Liver (tissue), 7 donors: ENCODE measurements at regions not wholly inside any gene's neighbourhood (a gene's known extent, or its start where the extent isn't known, plus 50 kb on each side); places are given as distances from the start of the nearest gene placed in this dataset.

ENCODE experiments used
- DNase-seq: peaks from one replicate; pipeline ENCODE4 v3.0.0-alpha.2; 2017; ENCODE audit warnings: low spot score
- H3K27ac ChIP-seq, 2 donors: one replicate each; pipeline ENCODE4 v1.7.0; 2013; ENCODE audit warnings: inconsistent platforms in 2 of 2, low read length in 2 of 2, control low read depth in 1 of 2, low read depth in 1 of 2, mild to moderate bottlenecking in 1 of 2
- H3K27me3 ChIP-seq, 4 donors: one replicate each; pipeline versions ENCODE4 v1.6.1 to v1.7.0; 2013; ENCODE audit warnings: low read length in 3 of 4, inconsistent platforms in 1 of 4, mild to moderate bottlenecking in 1 of 4, moderate library complexity in 1 of 4; ENCODE audit not compliant: control insufficient read depth in 4 of 4, insufficient read depth in 4 of 4
- H3K36me3 ChIP-seq, 4 donors: one replicate each; pipeline versions ENCODE4 v1.6.1 to v1.7.0; 2013; ENCODE audit warnings: low read length in 3 of 4, mild to moderate bottlenecking in 3 of 4, low read depth in 1 of 4, moderate library complexity in 1 of 4; ENCODE audit not compliant: control insufficient read depth in 4 of 4, insufficient read depth in 3 of 4
- H3K4me1 ChIP-seq, 4 donors: one replicate each; pipeline versions ENCODE4 v1.6.1 to v1.7.0; 2013; ENCODE audit warnings: low read length in 3 of 4, mild to moderate bottlenecking in 3 of 4, moderate library complexity in 1 of 4; ENCODE audit not compliant: control insufficient read depth in 4 of 4, insufficient read depth in 4 of 4
- H3K4me3 ChIP-seq, 3 donors: one replicate each; pipeline versions ENCODE4 v1.6.1 to v1.7.0; 2013; ENCODE audit warnings: low read length in 3 of 3, control low read depth in 1 of 3, low read depth in 1 of 3, mild to moderate bottlenecking in 1 of 3
- H3K9ac ChIP-seq, 2 donors: one replicate each; pipeline ENCODE4 v1.7.0; 2013; ENCODE audit warnings: low read length in 2 of 2, mild to moderate bottlenecking in 2 of 2, moderate library complexity in 2 of 2, control low read depth in 1 of 2, low read depth in 1 of 2
- H3K9me3 ChIP-seq, 4 donors: one replicate each; pipeline versions ENCODE4 v1.6.1 to v1.7.0; 2013; ENCODE audit warnings: low read length in 3 of 4; ENCODE audit not compliant: control insufficient read depth in 4 of 4
- EGR1 ChIP-seq, 2 donors: IDR thresholded peaks; 2 replicates each; pipeline ENCODE4 v1.6.1; 2016 to 2018; ENCODE audit warnings: antibody characterized with exemption in 2 of 2, low read depth in 2 of 2
- FOXA1 ChIP-seq: IDR thresholded peaks from 2 replicates; pipeline ENCODE4 v1.6.1; 2016; ENCODE audit warnings: antibody characterized with exemption
- FOXA2 ChIP-seq: IDR thresholded peaks from 2 replicates; pipeline ENCODE4 v1.6.1; 2016; ENCODE audit warnings: antibody characterized with exemption
- GABPA ChIP-seq, 2 donors: IDR thresholded peaks in 1 of 2; conservative IDR thresholded peaks in 1 of 2; 2 replicates each; pipeline ENCODE4 v1.6.1; 2016; ENCODE audit warnings: antibody characterized with exemption in 2 of 2, mild to moderate bottlenecking in 1 of 2, moderate library complexity in 1 of 2
- HNF4A ChIP-seq, 2 donors: conservative IDR thresholded peaks; 2 replicates each; pipeline ENCODE4 v1.6.1; 2016; ENCODE audit warnings: antibody characterized with exemption in 2 of 2, mild to moderate bottlenecking in 2 of 2
- HNF4G ChIP-seq: IDR thresholded peaks from 2 replicates; pipeline ENCODE4 v1.6.1; 2016; ENCODE audit warnings: antibody characterized with exemption
- JUND ChIP-seq, 2 donors: IDR thresholded peaks; 2 replicates each; pipeline ENCODE4 v1.6.1; 2016; ENCODE audit warnings: antibody characterized with exemption in 2 of 2
- NR2F2 ChIP-seq: IDR thresholded peaks from 2 replicates; pipeline ENCODE4 v1.6.1; 2016; ENCODE audit warnings: antibody characterized with exemption
- RAD21 ChIP-seq, 2 donors: IDR thresholded peaks; 2 replicates each; pipeline ENCODE4 v1.6.1; 2016; ENCODE audit warnings: antibody characterized with exemption in 2 of 2, mild to moderate bottlenecking in 2 of 2
- REST ChIP-seq: IDR thresholded peaks from 2 replicates; pipeline ENCODE4 v1.6.1; 2016; ENCODE audit warnings: antibody characterized with exemption, mild to moderate bottlenecking
- RXRA ChIP-seq, 2 donors: IDR thresholded peaks; 2 replicates each; pipeline ENCODE4 v1.6.1; 2017 to 2018; ENCODE audit warnings: antibody characterized with exemption in 2 of 2, mild to moderate bottlenecking in 1 of 2
- SP1 ChIP-seq: IDR thresholded peaks from 2 replicates; pipeline ENCODE4 v1.6.1; 2018; ENCODE audit warnings: antibody characterized with exemption, mild to moderate bottlenecking
- TAF1 ChIP-seq: conservative IDR thresholded peaks from 2 replicates; pipeline ENCODE4 v1.6.1; 2016; ENCODE audit warnings: antibody characterized with exemption, mild to moderate bottlenecking
- YY1 ChIP-seq: IDR thresholded peaks from 2 replicates; pipeline ENCODE4 v1.6.1; 2016; ENCODE audit warnings: antibody characterized with exemption, mild to moderate bottlenecking
- WGBS: extraction: QIAGEN DNeasy Blood & Tissue Kit; methylation state at CpG from one replicate; pipeline ENCODE4 v1.1.7; 2013; 5-methylcytosine and 5-hydroxymethylcytosine counted together
- TF ChIP-seq, protein P1 (sequence below): IDR thresholded peaks from 2 replicates; pipeline ENCODE4 v1.6.1; 2016; ENCODE audit warnings: antibody characterized with exemption
- TF ChIP-seq, protein P2 (sequence below): IDR thresholded peaks from 2 replicates; pipeline ENCODE4 v1.6.1; 2016; ENCODE audit warnings: antibody characterized with exemption
- TF ChIP-seq, protein P3 (sequence below): IDR thresholded peaks from 2 replicates; pipeline ENCODE4 v1.6.1; 2016; ENCODE audit warnings: antibody characterized with exemption
- donor health status: healthy.
- donor health status: healthy.
- donor health status: healthy.
- donor health status: healthy.

DNA sequence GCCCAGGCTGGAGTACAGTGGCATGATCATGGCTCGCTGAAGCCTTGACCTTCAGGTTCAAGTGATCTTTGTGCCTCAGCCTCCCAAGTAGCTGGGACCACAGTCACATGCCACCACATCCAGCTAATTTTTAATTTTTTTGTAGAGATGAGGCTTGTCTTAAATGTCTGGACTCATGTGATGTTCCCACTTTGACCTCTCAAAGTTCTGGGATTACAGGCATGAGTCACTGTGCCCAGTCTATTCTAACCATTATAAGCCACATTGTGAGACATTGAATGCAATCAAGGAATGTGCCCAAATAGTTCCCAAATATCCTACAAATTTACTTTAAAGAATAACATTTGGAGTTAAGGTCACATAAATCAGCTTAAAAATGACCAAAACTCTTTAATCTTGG is 130.7 kb upstream of the ARID2 start:
- no peaks in the 10 kb centered on the region for H3K9me3 ChIP-seq
- H3K27me3 ChIP-seq, result no peaks in the 10 kb centered on the region
- 93% methylated on average over 1 of the region's 1 CpG for WGBS
- no peak overlapping the region for H3K9ac ChIP-seq
- H3K4me1 ChIP-seq, result no peaks in the 10 kb centered on the region
- no peaks in the 10 kb centered on the region for H3K36me3 ChIP-seq
- no peak overlapping the region for H3K27ac ChIP-seq
- TF ChIP-seq EGR1 (IDR thresholded peaks at IDR 0.05; ENCODE audit: low read depth in 2 of 2), result no peak
- TF ChIP-seq HNF4A (conservative IDR thresholded peaks at IDR 0.05), result no peak
- TF ChIP-seq FOXA1, result no peak
- TF ChIP-seq, protein P1, sequence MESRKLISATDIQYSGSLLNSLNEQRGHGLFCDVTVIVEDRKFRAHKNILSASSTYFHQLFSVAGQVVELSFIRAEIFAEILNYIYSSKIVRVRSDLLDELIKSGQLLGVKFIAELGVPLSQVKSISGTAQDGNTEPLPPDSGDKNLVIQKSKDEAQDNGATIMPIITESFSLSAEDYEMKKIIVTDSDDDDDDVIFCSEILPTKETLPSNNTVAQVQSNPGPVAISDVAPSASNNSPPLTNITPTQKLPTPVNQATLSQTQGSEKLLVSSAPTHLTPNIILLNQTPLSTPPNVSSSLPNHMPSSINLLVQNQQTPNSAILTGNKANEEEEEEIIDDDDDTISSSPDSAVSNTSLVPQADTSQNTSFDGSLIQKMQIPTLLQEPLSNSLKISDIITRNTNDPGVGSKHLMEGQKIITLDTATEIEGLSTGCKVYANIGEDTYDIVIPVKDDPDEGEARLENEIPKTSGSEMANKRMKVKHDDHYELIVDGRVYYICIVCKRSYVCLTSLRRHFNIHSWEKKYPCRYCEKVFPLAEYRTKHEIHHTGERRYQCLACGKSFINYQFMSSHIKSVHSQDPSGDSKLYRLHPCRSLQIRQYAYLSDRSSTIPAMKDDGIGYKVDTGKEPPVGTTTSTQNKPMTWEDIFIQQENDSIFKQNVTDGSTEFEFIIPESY, result no peak
- TF ChIP-seq, protein P2, sequence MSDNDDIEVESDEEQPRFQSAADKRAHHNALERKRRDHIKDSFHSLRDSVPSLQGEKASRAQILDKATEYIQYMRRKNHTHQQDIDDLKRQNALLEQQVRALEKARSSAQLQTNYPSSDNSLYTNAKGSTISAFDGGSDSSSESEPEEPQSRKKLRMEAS, result no peak
- TF ChIP-seq NR2F2, result no peak
- TF ChIP-seq HNF4G, result no peak
- no peak for TF ChIP-seq TAF1
- TF ChIP-seq FOXA2, result no peak
- TF ChIP-seq, protein P3, sequence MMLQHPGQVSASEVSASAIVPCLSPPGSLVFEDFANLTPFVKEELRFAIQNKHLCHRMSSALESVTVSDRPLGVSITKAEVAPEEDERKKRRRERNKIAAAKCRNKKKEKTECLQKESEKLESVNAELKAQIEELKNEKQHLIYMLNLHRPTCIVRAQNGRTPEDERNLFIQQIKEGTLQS, result no peak
- TF ChIP-seq SP1, result no peak
- no peak for TF ChIP-seq RXRA (IDR thresholded peaks at IDR 0.05)
- no peak for TF ChIP-seq JUND (IDR thresholded peaks at IDR 0.05)
- TF ChIP-seq REST, result no peak
- no peak for TF ChIP-seq YY1
- no peak overlapping the region for H3K4me3 ChIP-seq
- DNase-seq, result no peak

GRCh38 chr12:45599196-45599595 is 130.3 kb upstream of the ARID2 start:
- 84% methylated on average over 2 of the region's 2 CpGs for WGBS
- TF ChIP-seq, protein P2, result no peak
- TF ChIP-seq TAF1 (no peak), GABPA (IDR thresholded peaks at IDR 0.05 in 1 of 2, conservative IDR thresholded peaks at IDR 0.05 in 1 of 2) (no peak), HNF4A (conservative IDR thresholded peaks at IDR 0.05) (no peak), FOXA1 (no peak), SP1 (no peak), RAD21 (IDR thresholded peaks at IDR 0.05) (no peak), EGR1 (IDR thresholded peaks at IDR 0.05; ENCODE audit: low read depth in 2 of 2) (no peak), REST (no peak), NR2F2 (no peak), FOXA2 (no peak), JUND (IDR thresholded peaks at IDR 0.05) (no peak)
- TF ChIP-seq, protein P1, result no peak
- TF ChIP-seq, protein P3, result no peak

More at GRCh38 chr12:45599196-45599595, 130.3 kb upstream of the ARID2 start:
- no peak for DNase-seq
- Histone ChIP-seq H3K4me1 (no peaks in the 10 kb centered on the region), H3K4me3 (no peak overlapping the region), H3K9ac (no peak overlapping the region), H3K27ac (no peak overlapping the region), H3K27me3 (no peaks in the 10 kb centered on the region), H3K9me3 (no peaks in the 10 kb centered on the region), H3K36me3 (no peaks in the 10 kb centered on the region)
